H1 (cell line): ENCODE measurements at regions not wholly inside any gene's neighbourhood (a gene's known extent, or its start where the extent isn't known, plus 50 kb on each side); places are given as distances from the start of the nearest gene placed in this dataset.

Experiments
- BCL11A ChIP-seq, 2 experiments: IDR thresholded peaks; one replicate each; pipeline ENCODE4 v1.6.1; 2011; ENCODE audit warnings: low read depth in 2 of 2, low read length in 2 of 2, mild to moderate bottlenecking in 2 of 2
- MAFK ChIP-seq: IDR thresholded peaks from 2 replicates; pipeline ENCODE4 v1.6.1; 2012; ENCODE audit warnings: low read depth, mild to moderate bottlenecking, improper control_type of control experiment, low read length
- NANOG ChIP-seq: IDR thresholded peaks from 2 replicates; pipeline ENCODE4 v1.6.1; 2011; ENCODE audit warnings: low read length, low read depth, mild to moderate bottlenecking, inconsistent platforms; ENCODE audit not compliant: insufficient read depth, poor library complexity, severe bottlenecking
- SRF ChIP-seq: IDR thresholded peaks from 2 replicates; pipeline ENCODE4 v1.6.1; 2011; ENCODE audit warnings: mild to moderate bottlenecking, low read depth, low read length, moderate library complexity

GRCh38 chr2:76378140-76378539 lies 667.4 kb upstream of the GCFC2 start (continued):
- TF ChIP-seq SRF (no peak), BCL11A (IDR thresholded peaks at IDR 0.05; ENCODE audit: low read depth in 2 of 2, low read length in 2 of 2) (no peak), MAFK (no peak), NANOG (no peak)
